ENCODE measurements at regions not wholly inside any gene's neighbourhood (a gene's known extent, or its start where the extent isn't known, plus 50 kb on each side); places are given as distances from the start of the nearest gene placed in this dataset.

DNA sequence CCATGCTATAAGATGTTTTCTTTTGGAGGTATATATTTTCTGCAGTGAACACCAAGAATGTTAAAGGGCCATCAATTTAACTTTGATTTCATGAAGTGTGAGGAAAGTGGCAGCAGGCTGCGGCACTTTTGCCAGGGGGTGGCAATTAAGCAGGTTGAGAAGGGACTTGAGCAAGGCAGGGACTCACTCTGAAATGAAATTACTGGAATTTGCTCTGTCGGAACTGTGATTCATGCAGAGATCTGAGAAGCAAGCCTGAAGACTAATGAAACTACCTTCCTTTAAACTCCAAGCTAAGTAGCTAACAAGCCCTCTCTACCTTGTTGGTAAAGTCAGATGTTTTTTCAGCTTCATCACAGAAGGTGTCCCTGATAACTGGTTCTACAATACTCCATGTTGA lies 441.6 kb downstream of the SIPA1L2 start:
- ATAC-seq, result no peak
- intact Hi-C loops (cut with micrococcal nuclease), result no loop called here

More for the DNA sequence above, 441.6 kb downstream of the SIPA1L2 start:
- H3K79me2 ChIP-seq (ENCODE audit: control insufficient read depth, insufficient read depth, low read length), result no peaks in the 10 kb centered on the region
- TF ChIP-seq NR3C1 (CRISPR knock-in tag; IDR thresholded peaks at IDR 0.05), result no peak
- TF ChIP-seq MGA (IDR thresholded peaks at IDR 0.05), result no peak
- no peak for TF ChIP-seq SMAD1 (IDR thresholded peaks at IDR 0.05; ENCODE audit: low read depth, low read length, partially characterized antibody)
- TF ChIP-seq XRCC3 (IDR thresholded peaks at IDR 0.05), result no peak
- no peak for TF ChIP-seq THRAP3 (IDR thresholded peaks at IDR 0.05; ENCODE audit: borderline replicate concordance)
- TF ChIP-seq XRCC4 (IDR thresholded peaks at IDR 0.05; ENCODE audit: extremely low read depth, insufficient read depth, insufficient read length), result no peak
- TF ChIP-seq MYC (IDR thresholded peaks at IDR 0.05; ENCODE audit: low read depth, low read length), result no peak
- no peak for TF ChIP-seq MYC (CRISPR knock-in tag; IDR thresholded peaks at IDR 0.05; ENCODE audit: borderline replicate concordance, low read depth)
- TF ChIP-seq FOSL1 (tag; conservative IDR thresholded peaks at IDR 0.05), result no peak
- no peak for TF ChIP-seq ZNF184 (CRISPR knock-in tag; IDR thresholded peaks at IDR 0.05)
- no peak for TF ChIP-seq BRD4 (IDR thresholded peaks at IDR 0.05)
- no peak for TF ChIP-seq ZFX (CRISPR knock-in tag; IDR thresholded peaks at IDR 0.05)
- no peak overlapping the region for H3K4me3 ChIP-seq
- FAIRE-seq (no peak), DNase-seq (ENCODE audit: extremely low read depth in 1 of 4, low spot score in 3 of 4) (no peak)
- H2AFZ ChIP-seq (ENCODE audit: low read depth, low read length), result no peak overlapping the region
- H4K20me1 ChIP-seq (replicated peaks; ENCODE audit: control insufficient read depth, insufficient read depth, low read length), result no peaks in the 10 kb centered on the region
- in situ Hi-C loops (cut with MboI), result no loop called here
- H3K27ac ChIP-seq (ENCODE audit: extremely low read depth, low read depth, low read length), result no peak overlapping the region
- no peaks in the 10 kb centered on the region for H3K36me3 ChIP-seq (ENCODE audit: control insufficient read depth, insufficient read depth, low read length)
- no peak overlapping the region for H3K4me2 ChIP-seq (ENCODE audit: insufficient read depth, low read length)
- no peaks in the 10 kb centered on the region for H3K9me1 ChIP-seq (ENCODE audit: control insufficient read depth, insufficient read depth, low read length)
- H3K9ac ChIP-seq (ENCODE audit: insufficient read depth in 1 of 2, low read depth in 2 of 2, low read length in 2 of 2), result no peak overlapping the region
- no peaks in the 10 kb centered on the region for H3K9me3 ChIP-seq (replicated peaks; ENCODE audit: control insufficient read depth, insufficient read depth, low read depth, low read length)
- POLR2A ChIA-PET, result interaction anchor here (0.6 kb wide), 1 partner anchor 1037 kb away, joined by 3 read pairs; no protein-coding TSS in a partner anchor
- CTCF ChIA-PET (ENCODE audit: low intra/inter-chr PET ratio), result no interaction called here
- no peaks in the 10 kb centered on the region for H3K27me3 ChIP-seq (ENCODE audit: control insufficient read depth in 2 of 2, insufficient read depth in 2 of 2, low read length in 2 of 2)
- no TSS peak for BruUV-seq (replicated peaks)
- 5% methylated on average over 2 of the region's 2 CpGs for WGBS (ENCODE audit: insufficient coverage, low coverage, missing lambda C conversion rate)
- no peaks in the 10 kb centered on the region for H3K4me1 ChIP-seq (replicated peaks in 1 of 2; ENCODE audit: control insufficient read depth in 2 of 2, insufficient read depth in 2 of 2, low read length in 2 of 2)

Data from K562 (cell line).